ENCODE measurements at regions not wholly inside any gene's neighbourhood (a gene's known extent, or its start where the extent isn't known, plus 50 kb on each side); places are given as distances from the start of the nearest gene placed in this dataset.

- Mint-ChIP-seq H3K4me1 (ENCODE audit: insufficient read depth, unreplicated experiment) (peaks cover 21% of the 10 kb centered on the region), H3K9me3 (ENCODE audit: unreplicated experiment) (no peaks in the 10 kb centered on the region), H3K27me3 (ENCODE audit: insufficient read depth, unreplicated experiment) (no peaks in the 10 kb centered on the region), H3K27ac (ENCODE audit: low read depth, unreplicated experiment) (no peak overlapping the region), H3K4me3 (ENCODE audit: unreplicated experiment) (no peak overlapping the region), H3K36me3 (ENCODE audit: insufficient read depth, unreplicated experiment) (no peaks in the 10 kb centered on the region)
- no TSS peak for BruUV-seq (replicated peaks)
- TF ChIP-seq CTCF (IDR thresholded peaks at IDR 0.05; ENCODE audit: unreplicated experiment): no peak
- POLR2A ChIA-PET: interaction anchor here (0.7 to 9.6 kb wide), 33 partner anchors 10 to 573 kb away, joined by 3 to 292 read pairs (median 5); partner anchors contain the start of gene KLF5
- intact Hi-C loops (cut with micrococcal nuclease): no loop called here
- CTCF ChIA-PET: interaction anchor here (0.6 to 1.2 kb wide), 2 partner anchors 10 to 306 kb away, joined by 4 to 7 read pairs; no protein-coding TSS in a partner anchor
- peak; percentile 13 for DNase-seq (ENCODE audit: unreplicated experiment)
Observed at GRCh38 chr13:73366241-73366640, 307.4 kb downstream of the KLF5 start.

- Mint-ChIP-seq H3K4me1 (ENCODE audit: insufficient read depth, unreplicated experiment) (peaks cover 21% of the 10 kb centered on the region), H3K4me3 (ENCODE audit: unreplicated experiment) (peak overlapping the region; percentile 15), H3K27ac (ENCODE audit: low read depth, unreplicated experiment) (no peak overlapping the region), H3K27me3 (ENCODE audit: insufficient read depth, unreplicated experiment) (no peaks in the 10 kb centered on the region), H3K9me3 (ENCODE audit: unreplicated experiment) (no peaks in the 10 kb centered on the region), H3K36me3 (ENCODE audit: insufficient read depth, unreplicated experiment) (no peaks in the 10 kb centered on the region)
- intact Hi-C loops (cut with micrococcal nuclease): no loop called here
- ChIA-PET CTCF (interaction anchor here (0.6 to 1.5 kb wide), 5 partner anchors 9 to 305 kb away, joined by 3 to 7 read pairs (median 4); no protein-coding TSS in a partner anchor), POLR2A (interaction anchor here (0.8 to 9.6 kb wide), 37 partner anchors 10 to 342 kb away, joined by 3 to 292 read pairs (median 5); partner anchors contain the start of gene KLF5)
- no peak for TF ChIP-seq CTCF (IDR thresholded peaks at IDR 0.05; ENCODE audit: unreplicated experiment)
- BruUV-seq (replicated peaks): no TSS peak
- peak; percentile 91 for DNase-seq (ENCODE audit: unreplicated experiment)
Observed at GRCh38 chr13:73365681-73366080, 306.9 kb downstream of the KLF5 start.

- no peak for TF ChIP-seq CTCF (IDR thresholded peaks at IDR 0.05; ENCODE audit: unreplicated experiment)
- CTCF ChIA-PET: interaction anchor here (0.6 to 1.5 kb wide), 6 partner anchors 9 to 285 kb away, joined by 3 to 4 read pairs (median 4); no protein-coding TSS in a partner anchor
- no peak for DNase-seq (ENCODE audit: unreplicated experiment)
- BruUV-seq (replicated peaks): TSS peak; percentile 39
- Mint-ChIP-seq H3K4me3 (ENCODE audit: unreplicated experiment) (peak overlapping the region; percentile 15), H3K27me3 (ENCODE audit: insufficient read depth, unreplicated experiment) (no peaks in the 10 kb centered on the region), H3K9me3 (ENCODE audit: unreplicated experiment) (no peaks in the 10 kb centered on the region), H3K4me1 (ENCODE audit: insufficient read depth, unreplicated experiment) (peaks cover 21% of the 10 kb centered on the region), H3K27ac (ENCODE audit: low read depth, unreplicated experiment) (no peak overlapping the region), H3K36me3 (ENCODE audit: insufficient read depth, unreplicated experiment) (no peaks in the 10 kb centered on the region)
- intact Hi-C loops (cut with micrococcal nuclease): no loop called here
- POLR2A ChIA-PET: interaction anchor here (0.6 to 9.6 kb wide), 36 partner anchors 9 to 342 kb away, joined by 3 to 292 read pairs (median 5); partner anchors contain the start of gene KLF5
Observed at GRCh38 chr13:73365252-73365651, 306.4 kb downstream of the KLF5 start.

GRCh38 chr13:73364736-73365135 is 305.9 kb downstream of the KLF5 start:
- H3K9me3 Mint-ChIP-seq (ENCODE audit: unreplicated experiment): no peaks in the 10 kb centered on the region
- CTCF ChIA-PET: interaction anchor here (0.6 to 1.5 kb wide), 5 partner anchors 24 to 284 kb away, joined by 3 to 4 read pairs (median 3); no protein-coding TSS in a partner anchor
- no peak for TF ChIP-seq CTCF (IDR thresholded peaks at IDR 0.05; ENCODE audit: unreplicated experiment)
- DNase-seq (ENCODE audit: unreplicated experiment): no peak
- POLR2A ChIA-PET: interaction anchor here (0.6 to 9.6 kb wide), 28 partner anchors 9 to 343 kb away, joined by 3 to 292 read pairs (median 6); partner anchors contain the start of gene KLF5
- H3K36me3 Mint-ChIP-seq (ENCODE audit: insufficient read depth, unreplicated experiment): no peaks in the 10 kb centered on the region
- no peaks in the 10 kb centered on the region for H3K27me3 Mint-ChIP-seq (ENCODE audit: insufficient read depth, unreplicated experiment)
- H3K4me1 Mint-ChIP-seq (ENCODE audit: insufficient read depth, unreplicated experiment): peaks cover 21% of the 10 kb centered on the region
- intact Hi-C loops (cut with micrococcal nuclease): no loop called here
- BruUV-seq (replicated peaks): no TSS peak
- H3K4me3 Mint-ChIP-seq (ENCODE audit: unreplicated experiment): peak overlapping the region; percentile 15
- no peak overlapping the region for H3K27ac Mint-ChIP-seq (ENCODE audit: low read depth, unreplicated experiment)
